RWPE2 (cell line): ENCODE measurements at regions not wholly inside any gene's neighbourhood (a gene's known extent, or its start where the extent isn't known, plus 50 kb on each side); places are given as distances from the start of the nearest gene placed in this dataset.
"Not testable (repeated sequence)": the region's sequence is repeated elsewhere in the genome, so short reads cannot be mapped to it uniquely, and the experiment has no call there.

Source experiments
- ATAC-seq: fragments of 200-7000 bp; cut with Tn5 transposase; 3 replicates; pipeline ENCODE4 v1.9.1; 2021; ENCODE audit warnings: low read depth
- DNase-seq: peaks from one replicate; pipeline ENCODE4 v3.0.0-alpha.2; 2020; ENCODE audit warnings: low spot score
- H3K27ac ChIP-seq: fragments of 450-650 bp; 2 replicates; pipeline ENCODE4 v1.5.1; 2017; ENCODE audit warnings: mild to moderate bottlenecking; ENCODE audit not compliant: poor library complexity, severe bottlenecking
- H3K27me3 ChIP-seq: fragments of 250-450 bp; sonication (Bioruptor Pico); 2 replicates; pipeline ENCODE4 v1.5.1; 2021; ENCODE audit warnings: mild to moderate bottlenecking, moderate library complexity; ENCODE audit not compliant: insufficient read depth, poor library complexity, severe bottlenecking
- H3K36me3 ChIP-seq: fragments of 250-450 bp; sonication (Bioruptor Pico); 2 replicates; pipeline ENCODE4 v1.5.1; 2020; ENCODE audit warnings: low read depth, mild to moderate bottlenecking, moderate library complexity
- H3K4me1 ChIP-seq: fragments of 250-450 bp; sonication (Bioruptor Pico); 2 replicates; pipeline ENCODE4 v1.5.1; 2021; ENCODE audit warnings: mild to moderate bottlenecking, moderate library complexity; ENCODE audit not compliant: insufficient read depth, poor library complexity, severe bottlenecking
- H3K4me3 ChIP-seq: fragments of 250-450 bp; sonication (Bioruptor Pico); 2 replicates; pipeline ENCODE4 v1.5.1; 2021; ENCODE audit warnings: mild to moderate bottlenecking, moderate library complexity; ENCODE audit not compliant: severe bottlenecking
- H3K9me3 ChIP-seq: fragments of 250-450 bp; sonication (Bioruptor Pico); 2 replicates; pipeline ENCODE4 v1.5.1; 2021; ENCODE audit warnings: mild to moderate bottlenecking, moderate library complexity; ENCODE audit not compliant: severe bottlenecking
- TF ChIP-seq, protein P1 (sequence below): fragments of 450-650 bp; IDR thresholded peaks from one replicate; pipeline ENCODE4 v1.5.1; 2017; ENCODE audit warnings: mild to moderate bottlenecking, moderate library complexity; ENCODE audit not compliant: poor library complexity, severe bottlenecking

DNA sequence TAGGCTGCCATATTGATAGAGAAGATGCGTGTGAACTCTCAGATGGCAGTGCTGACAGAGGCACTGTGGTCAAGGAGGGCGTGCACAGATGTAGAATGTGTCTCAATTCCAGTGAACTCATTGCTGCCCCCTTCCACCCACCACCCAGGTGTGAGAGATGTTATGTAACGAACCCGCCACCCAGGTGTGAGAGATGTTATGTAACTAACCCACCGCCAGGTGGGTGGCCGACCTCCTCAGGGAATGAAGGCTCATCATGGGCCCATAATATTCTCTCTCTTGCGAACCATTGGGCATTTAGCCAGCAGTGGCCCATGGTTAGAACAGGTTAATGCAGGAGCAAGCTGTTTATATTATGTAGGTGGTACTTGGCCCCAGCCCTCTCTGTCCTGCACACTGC, 140.4 kb upstream of the MTPN start:
- Histone ChIP-seq H3K27me3 (no peaks in the 10 kb centered on the region), H3K36me3 (no peaks in the 10 kb centered on the region), H3K9me3 (no peaks in the 10 kb centered on the region), H3K27ac (no peak overlapping the region), H3K4me1 (no peaks in the 10 kb centered on the region), H3K4me3 (no peak overlapping the region)
- ATAC-seq (no peak), DNase-seq (no peak)
- TF ChIP-seq, protein P1, sequence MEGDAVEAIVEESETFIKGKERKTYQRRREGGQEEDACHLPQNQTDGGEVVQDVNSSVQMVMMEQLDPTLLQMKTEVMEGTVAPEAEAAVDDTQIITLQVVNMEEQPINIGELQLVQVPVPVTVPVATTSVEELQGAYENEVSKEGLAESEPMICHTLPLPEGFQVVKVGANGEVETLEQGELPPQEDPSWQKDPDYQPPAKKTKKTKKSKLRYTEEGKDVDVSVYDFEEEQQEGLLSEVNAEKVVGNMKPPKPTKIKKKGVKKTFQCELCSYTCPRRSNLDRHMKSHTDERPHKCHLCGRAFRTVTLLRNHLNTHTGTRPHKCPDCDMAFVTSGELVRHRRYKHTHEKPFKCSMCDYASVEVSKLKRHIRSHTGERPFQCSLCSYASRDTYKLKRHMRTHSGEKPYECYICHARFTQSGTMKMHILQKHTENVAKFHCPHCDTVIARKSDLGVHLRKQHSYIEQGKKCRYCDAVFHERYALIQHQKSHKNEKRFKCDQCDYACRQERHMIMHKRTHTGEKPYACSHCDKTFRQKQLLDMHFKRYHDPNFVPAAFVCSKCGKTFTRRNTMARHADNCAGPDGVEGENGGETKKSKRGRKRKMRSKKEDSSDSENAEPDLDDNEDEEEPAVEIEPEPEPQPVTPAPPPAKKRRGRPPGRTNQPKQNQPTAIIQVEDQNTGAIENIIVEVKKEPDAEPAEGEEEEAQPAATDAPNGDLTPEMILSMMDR: no peak

GRCh38 chr7:136116186-136116585, 139.0 kb upstream of the MTPN start:
- ATAC-seq (no peak), DNase-seq (no peak)
- Histone ChIP-seq H3K9me3 (no peaks in the 10 kb centered on the region), H3K27ac (no peak overlapping the region), H3K27me3 (no peaks in the 10 kb centered on the region), H3K4me3 (no peak overlapping the region), H3K36me3 (no peaks in the 10 kb centered on the region), H3K4me1 (no peaks in the 10 kb centered on the region)
- TF ChIP-seq, protein P1: no peak

DNA sequence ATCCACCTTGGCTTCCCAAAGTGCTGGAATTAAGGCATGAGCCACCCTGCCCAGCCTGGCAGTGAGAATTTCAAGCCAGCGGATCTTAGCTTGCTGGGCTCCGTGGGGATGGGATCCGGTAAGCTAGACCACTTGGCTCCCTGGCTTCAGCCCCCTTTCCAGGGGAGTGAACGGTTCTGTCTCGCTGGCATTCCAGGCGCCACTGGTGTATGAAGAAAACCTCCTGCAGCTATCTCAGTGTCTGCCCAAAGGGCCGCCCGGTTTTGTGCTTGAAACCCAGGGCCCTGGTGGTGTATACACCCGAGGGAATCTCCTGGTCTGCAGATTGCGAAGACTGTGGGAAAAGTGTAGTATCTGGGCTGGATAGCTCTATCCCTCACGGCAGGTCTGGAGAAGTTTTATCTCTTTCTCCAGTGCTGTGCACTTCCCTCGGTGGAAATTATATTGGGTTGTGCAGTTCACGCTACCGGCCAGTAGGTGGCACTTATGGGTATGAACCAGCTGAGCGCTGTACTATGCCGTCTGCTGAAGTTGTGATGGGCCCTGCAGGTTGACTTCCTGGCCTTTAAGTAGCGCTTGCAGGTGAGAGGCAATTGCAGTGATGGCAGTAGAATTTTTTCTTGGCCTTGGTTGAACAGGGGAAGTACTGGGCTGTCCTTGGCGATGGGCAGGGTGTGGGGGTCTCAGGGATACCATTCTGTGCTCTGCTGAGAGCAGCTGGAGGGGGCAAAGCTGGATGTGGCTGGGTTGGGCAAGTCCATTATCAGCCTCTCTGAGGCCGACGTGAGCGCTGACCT, 138.0 kb upstream of the MTPN start:
- Histone ChIP-seq H3K36me3 (no peaks in the 10 kb centered on the region), H3K27ac (no peak overlapping the region), H3K27me3 (no peaks in the 10 kb centered on the region), H3K4me1 (no peaks in the 10 kb centered on the region), H3K4me3 (no peak overlapping the region), H3K9me3 (no peaks in the 10 kb centered on the region)
- no peak for DNase-seq
- TF ChIP-seq, protein P1: peak; percentile 72
- ATAC-seq: peak; percentile 58; the same call in 1 of the 3 replicates

DNA sequence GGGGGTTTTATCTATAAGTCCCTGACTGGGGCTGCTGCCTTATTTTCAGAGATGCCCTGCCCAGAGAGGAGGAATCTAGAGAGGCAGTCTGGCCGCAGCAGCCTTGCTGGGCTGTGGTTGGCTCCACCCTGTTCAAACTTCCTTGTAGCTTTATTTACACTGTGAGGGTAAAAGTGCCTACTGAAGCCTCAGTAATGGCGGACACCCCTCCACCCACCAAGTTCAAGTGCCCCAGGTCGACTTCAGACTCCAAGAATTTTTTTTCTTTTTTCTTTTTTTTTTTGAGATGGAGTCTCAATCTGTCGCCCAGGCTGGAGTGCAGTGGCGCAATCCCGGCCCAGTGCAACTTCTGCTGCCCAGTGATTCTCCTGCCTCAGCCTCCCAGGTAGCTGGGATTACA, 137.3 kb upstream of the MTPN start:
- H3K9me3 ChIP-seq, ATAC-seq, DNase-seq, H3K4me3 ChIP-seq, H3K36me3 ChIP-seq, H3K27ac ChIP-seq, H3K27me3 ChIP-seq, H3K4me1 ChIP-seq: not testable (repeated sequence)

- H3K4me1 ChIP-seq, H3K27me3 ChIP-seq, H3K9me3 ChIP-seq, H3K4me3 ChIP-seq, DNase-seq, H3K27ac ChIP-seq, H3K36me3 ChIP-seq, ATAC-seq: not testable (repeated sequence)
Measured at GRCh38 chr7:136109037-136109436, 131.9 kb upstream of the MTPN start.

- DNase-seq: no peak
- TF ChIP-seq, protein P1: no peak
- Histone ChIP-seq H3K9me3 (no peaks in the 10 kb centered on the region), H3K4me3 (no peak overlapping the region), H3K4me1 (no peaks in the 10 kb centered on the region), H3K27ac (no peak overlapping the region), H3K36me3 (no peaks in the 10 kb centered on the region), H3K27me3 (no peaks in the 10 kb centered on the region)
- no peak for ATAC-seq
Measured at GRCh38 chr7:136105191-136105590, 128.0 kb upstream of the MTPN start.
